GM21619 (cell line): ENCODE measurements at regions not wholly inside any gene's neighbourhood (a gene's known extent, or its start where the extent isn't known, plus 50 kb on each side); places are given as distances from the start of the nearest gene placed in this dataset.
"Not testable (repeated sequence)": the region's sequence is repeated elsewhere in the genome, so short reads cannot be mapped to it uniquely, and the experiment has no call there.

Experiments
- ATAC-seq: cut with Tn5 transposase; IDR thresholded peaks from one replicate; pipeline ENCODE4 v1.9.1; 2021; ENCODE audit not compliant: unreplicated experiment

- ATAC-seq = no peak
Measured at GRCh38 chr4:31239886-31240285, 519.7 kb downstream of the PCDH7 start.

- no peak for ATAC-seq
Measured at GRCh38 chr4:31241504-31242106, 521.4 kb downstream of the PCDH7 start.

GRCh38 chr4:31246856-31247255, 526.7 kb downstream of the PCDH7 start:
- no peak for ATAC-seq

- ATAC-seq = no peak
Measured at GRCh38 chr4:31259119-31259518, 539.0 kb downstream of the PCDH7 start.

GRCh38 chr4:31261632-31262031, 541.5 kb downstream of the PCDH7 start:
- ATAC-seq = no peak

GRCh38 chr4:31266094-31266493, 545.9 kb downstream of the PCDH7 start:
- not testable (repeated sequence) for ATAC-seq

- ATAC-seq = no peak
Measured at GRCh38 chr4:31272331-31273061, 552.3 kb downstream of the PCDH7 start.

- ATAC-seq = no peak
Measured at GRCh38 chr4:31275906-31276305, 555.7 kb downstream of the PCDH7 start.

- ATAC-seq = no peak
Measured at GRCh38 chr4:31283679-31284078, 563.5 kb downstream of the PCDH7 start.

- ATAC-seq = no peak
Measured at GRCh38 chr4:31290836-31291235, 570.7 kb downstream of the PCDH7 start.

GRCh38 chr4:31291238-31291637, 571.1 kb downstream of the PCDH7 start:
- peak; percentile 67 for ATAC-seq

GRCh38 chr4:31294655-31295480, 574.7 kb downstream of the PCDH7 start:
- ATAC-seq = no peak

GRCh38 chr4:31298737-31299136, 578.6 kb downstream of the PCDH7 start:
- no peak for ATAC-seq

- ATAC-seq = no peak
Measured at GRCh38 chr4:31307029-31307428, 586.9 kb downstream of the PCDH7 start.

- no peak for ATAC-seq
Measured at GRCh38 chr4:31324814-31325213, 604.6 kb downstream of the PCDH7 start.

- no peak for ATAC-seq
Measured at GRCh38 chr4:31325300-31325699, 605.1 kb downstream of the PCDH7 start.

- ATAC-seq = no peak
Measured at GRCh38 chr4:31327031-31327430, 606.9 kb downstream of the PCDH7 start.

- no peak for ATAC-seq
Measured at GRCh38 chr4:31328932-31329331, 608.8 kb downstream of the PCDH7 start.

- no peak for ATAC-seq
Measured at GRCh38 chr4:31334086-31334910, 614.1 kb downstream of the PCDH7 start.

- ATAC-seq = no peak
Measured at GRCh38 chr4:31338000-31338399, 617.8 kb downstream of the PCDH7 start.
